Inferior parietal cortex (tissue), 1 donor: ENCODE measurements at regions not wholly inside any gene's neighbourhood (a gene's known extent, or its start where the extent isn't known, plus 50 kb on each side); places are given as distances from the start of the nearest gene placed in this dataset.
"Not testable (repeated sequence)": the region's sequence is repeated elsewhere in the genome, so short reads cannot be mapped to it uniquely, and the experiment has no call there.

ENCODE experiments used
- DNase-seq: peaks from one replicate; pipeline ENCODE4 v3.0.0-alpha.2; 2016; ENCODE audit errors: extremely low spot score

- no peak for DNase-seq
Observed at GRCh38 chr14:71240171-71240570, 332.9 kb downstream of the PCNX1 start.

GRCh38 chr14:71240866-71241520 is 333.7 kb downstream of the PCNX1 start:
- no peak for DNase-seq

- peak; percentile 43 for DNase-seq
Observed at GRCh38 chr14:71242237-71242748, 335.0 kb downstream of the PCNX1 start.

GRCh38 chr14:71243697-71244096 is 336.4 kb downstream of the PCNX1 start:
- DNase-seq = no peak

- no peak for DNase-seq
Observed at GRCh38 chr14:71244341-71244740, 337.1 kb downstream of the PCNX1 start.

GRCh38 chr14:71245659-71246361 is 338.6 kb downstream of the PCNX1 start:
- no peak for DNase-seq

- DNase-seq = no peak
Observed at GRCh38 chr14:71246539-71246938, 339.3 kb downstream of the PCNX1 start.

GRCh38 chr14:71247106-71247505 is 339.8 kb downstream of the PCNX1 start:
- DNase-seq = no peak

GRCh38 chr14:71248194-71248593 is 340.9 kb downstream of the PCNX1 start:
- no peak for DNase-seq

- no peak for DNase-seq
Observed at GRCh38 chr14:71250347-71250746, 343.1 kb downstream of the PCNX1 start.

- no peak for DNase-seq
Observed at GRCh38 chr14:71250791-71251190, 343.5 kb downstream of the PCNX1 start.

- not testable (repeated sequence) for DNase-seq
Observed at GRCh38 chr14:71254091-71254719, 346.9 kb downstream of the PCNX1 start.

- DNase-seq = no peak
Observed at GRCh38 chr14:71261206-71261605, 353.9 kb downstream of the PCNX1 start.

- no peak for DNase-seq
Observed at GRCh38 chr14:71262441-71262840, 355.2 kb downstream of the PCNX1 start.

GRCh38 chr14:71264260-71264659 is 357.0 kb downstream of the PCNX1 start:
- no peak for DNase-seq

GRCh38 chr14:71267007-71267513 is 359.8 kb downstream of the PCNX1 start:
- DNase-seq = no peak

- DNase-seq = no peak
Observed at GRCh38 chr14:71267691-71268090, 360.4 kb downstream of the PCNX1 start.

GRCh38 chr14:71270111-71270510 is 362.9 kb downstream of the PCNX1 start:
- DNase-seq = no peak

GRCh38 chr14:71271166-71271945 is 364.1 kb downstream of the PCNX1 start:
- DNase-seq = no peak

- no peak for DNase-seq
Observed at GRCh38 chr14:71273366-71273765, 366.1 kb downstream of the PCNX1 start.

GRCh38 chr14:71284048-71284447 is 376.8 kb downstream of the PCNX1 start:
- no peak for DNase-seq

GRCh38 chr14:71286126-71286525 is 378.9 kb downstream of the PCNX1 start:
- no peak for DNase-seq
